ENCODE measurements at regions not wholly inside any gene's neighbourhood (a gene's known extent, or its start where the extent isn't known, plus 50 kb on each side); places are given as distances from the start of the nearest gene placed in this dataset.

- ATAC-seq (no peak), DNase-seq (ENCODE audit: low spot score) (no peak)
- Histone ChIP-seq H2AFZ (no peak overlapping the region), H3K27ac (ENCODE audit: low read depth) (no peak overlapping the region), H3K27me3 (ENCODE audit: insufficient read depth) (no peaks in the 10 kb centered on the region), H3K36me3 (ENCODE audit: insufficient read depth) (no peaks in the 10 kb centered on the region), H3K9me2 (ENCODE audit: insufficient read depth) (no peaks in the 10 kb centered on the region), H3K4me2 (no peak overlapping the region), H3K79me2 (replicated peaks; ENCODE audit: insufficient read depth) (no peaks in the 10 kb centered on the region), H3K4me1 (ENCODE audit: insufficient read depth) (peaks cover 18% of the 10 kb centered on the region), H3K4me3 (no peak overlapping the region), H4K20me1 (replicated peaks; ENCODE audit: insufficient read depth) (no peaks in the 10 kb centered on the region), H3F3A (replicated peaks; ENCODE audit: low read depth) (no peaks in the 10 kb centered on the region)
- no peak for TF ChIP-seq ZNF331 (CRISPR knock-in tag; IDR thresholded peaks at IDR 0.05; ENCODE audit: low read depth)
- Mint-ChIP-seq H3K27me3 (ENCODE audit: insufficient read depth, low read depth, poor library complexity) (no peaks in the 10 kb centered on the region), H3K4me1 (peaks cover 22% of the 10 kb centered on the region), H3K27ac (no peak overlapping the region), H3K36me3 (ENCODE audit: low read depth) (no peaks in the 10 kb centered on the region), H3K4me3 (no peak overlapping the region), H3K9me3 (no peaks in the 10 kb centered on the region)
Measured at GRCh38 chr10:57624066-57624465, 643.6 kb downstream of the IPMK start.

DNA sequence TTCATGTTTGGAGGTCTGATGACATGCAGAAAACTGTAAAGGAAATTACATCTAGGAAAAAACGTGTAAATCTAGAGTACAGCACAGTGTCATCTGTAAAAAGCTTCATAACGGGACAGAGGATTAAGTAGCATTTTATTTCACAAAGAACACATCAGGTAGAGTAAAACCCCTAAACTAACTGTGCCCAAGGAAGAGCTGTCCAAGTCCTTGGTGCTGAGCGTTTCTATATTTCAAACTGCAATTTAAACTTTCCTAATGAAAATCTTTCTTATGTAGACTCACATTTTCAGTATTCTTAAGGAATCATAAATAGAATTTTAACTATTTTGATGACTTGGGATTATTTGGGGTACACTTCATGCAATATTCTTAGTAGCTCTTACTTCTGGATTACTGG lies 646.2 kb downstream of the IPMK start:
- H3K27ac Mint-ChIP-seq: no peak overlapping the region
- no peaks in the 10 kb centered on the region for H3K27me3 Mint-ChIP-seq (ENCODE audit: insufficient read depth, low read depth, poor library complexity)
- H4K20me1 ChIP-seq (replicated peaks; ENCODE audit: insufficient read depth): no peaks in the 10 kb centered on the region
- peaks cover 4% of the 10 kb centered on the region; the same call in 2 of the 3 replicates for H3K4me1 Mint-ChIP-seq
- no peaks in the 10 kb centered on the region for H3F3A ChIP-seq (replicated peaks; ENCODE audit: low read depth)
- H2AFZ ChIP-seq: no peak overlapping the region
- H3K4me2 ChIP-seq: no peak overlapping the region
- TF ChIP-seq, protein P1, sequence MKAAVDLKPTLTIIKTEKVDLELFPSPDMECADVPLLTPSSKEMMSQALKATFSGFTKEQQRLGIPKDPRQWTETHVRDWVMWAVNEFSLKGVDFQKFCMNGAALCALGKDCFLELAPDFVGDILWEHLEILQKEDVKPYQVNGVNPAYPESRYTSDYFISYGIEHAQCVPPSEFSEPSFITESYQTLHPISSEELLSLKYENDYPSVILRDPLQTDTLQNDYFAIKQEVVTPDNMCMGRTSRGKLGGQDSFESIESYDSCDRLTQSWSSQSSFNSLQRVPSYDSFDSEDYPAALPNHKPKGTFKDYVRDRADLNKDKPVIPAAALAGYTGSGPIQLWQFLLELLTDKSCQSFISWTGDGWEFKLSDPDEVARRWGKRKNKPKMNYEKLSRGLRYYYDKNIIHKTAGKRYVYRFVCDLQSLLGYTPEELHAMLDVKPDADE (IDR thresholded peaks at IDR 0.05): no peak
- TF ChIP-seq POLR2AphosphoS5 (IDR thresholded peaks at IDR 0.05; ENCODE audit: low read depth): no peak
- no peak for TF ChIP-seq CREB1 (CRISPR knock-in tag; IDR thresholded peaks at IDR 0.05; ENCODE audit: low read depth)
- TF ChIP-seq, protein P2, sequence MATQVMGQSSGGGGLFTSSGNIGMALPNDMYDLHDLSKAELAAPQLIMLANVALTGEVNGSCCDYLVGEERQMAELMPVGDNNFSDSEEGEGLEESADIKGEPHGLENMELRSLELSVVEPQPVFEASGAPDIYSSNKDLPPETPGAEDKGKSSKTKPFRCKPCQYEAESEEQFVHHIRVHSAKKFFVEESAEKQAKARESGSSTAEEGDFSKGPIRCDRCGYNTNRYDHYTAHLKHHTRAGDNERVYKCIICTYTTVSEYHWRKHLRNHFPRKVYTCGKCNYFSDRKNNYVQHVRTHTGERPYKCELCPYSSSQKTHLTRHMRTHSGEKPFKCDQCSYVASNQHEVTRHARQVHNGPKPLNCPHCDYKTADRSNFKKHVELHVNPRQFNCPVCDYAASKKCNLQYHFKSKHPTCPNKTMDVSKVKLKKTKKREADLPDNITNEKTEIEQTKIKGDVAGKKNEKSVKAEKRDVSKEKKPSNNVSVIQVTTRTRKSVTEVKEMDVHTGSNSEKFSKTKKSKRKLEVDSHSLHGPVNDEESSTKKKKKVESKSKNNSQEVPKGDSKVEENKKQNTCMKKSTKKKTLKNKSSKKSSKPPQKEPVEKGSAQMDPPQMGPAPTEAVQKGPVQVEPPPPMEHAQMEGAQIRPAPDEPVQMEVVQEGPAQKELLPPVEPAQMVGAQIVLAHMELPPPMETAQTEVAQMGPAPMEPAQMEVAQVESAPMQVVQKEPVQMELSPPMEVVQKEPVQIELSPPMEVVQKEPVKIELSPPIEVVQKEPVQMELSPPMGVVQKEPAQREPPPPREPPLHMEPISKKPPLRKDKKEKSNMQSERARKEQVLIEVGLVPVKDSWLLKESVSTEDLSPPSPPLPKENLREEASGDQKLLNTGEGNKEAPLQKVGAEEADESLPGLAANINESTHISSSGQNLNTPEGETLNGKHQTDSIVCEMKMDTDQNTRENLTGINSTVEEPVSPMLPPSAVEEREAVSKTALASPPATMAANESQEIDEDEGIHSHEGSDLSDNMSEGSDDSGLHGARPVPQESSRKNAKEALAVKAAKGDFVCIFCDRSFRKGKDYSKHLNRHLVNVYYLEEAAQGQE (IDR thresholded peaks at IDR 0.05; ENCODE audit: unreplicated experiment): peak; percentile 67
- TF ChIP-seq, protein P3, sequence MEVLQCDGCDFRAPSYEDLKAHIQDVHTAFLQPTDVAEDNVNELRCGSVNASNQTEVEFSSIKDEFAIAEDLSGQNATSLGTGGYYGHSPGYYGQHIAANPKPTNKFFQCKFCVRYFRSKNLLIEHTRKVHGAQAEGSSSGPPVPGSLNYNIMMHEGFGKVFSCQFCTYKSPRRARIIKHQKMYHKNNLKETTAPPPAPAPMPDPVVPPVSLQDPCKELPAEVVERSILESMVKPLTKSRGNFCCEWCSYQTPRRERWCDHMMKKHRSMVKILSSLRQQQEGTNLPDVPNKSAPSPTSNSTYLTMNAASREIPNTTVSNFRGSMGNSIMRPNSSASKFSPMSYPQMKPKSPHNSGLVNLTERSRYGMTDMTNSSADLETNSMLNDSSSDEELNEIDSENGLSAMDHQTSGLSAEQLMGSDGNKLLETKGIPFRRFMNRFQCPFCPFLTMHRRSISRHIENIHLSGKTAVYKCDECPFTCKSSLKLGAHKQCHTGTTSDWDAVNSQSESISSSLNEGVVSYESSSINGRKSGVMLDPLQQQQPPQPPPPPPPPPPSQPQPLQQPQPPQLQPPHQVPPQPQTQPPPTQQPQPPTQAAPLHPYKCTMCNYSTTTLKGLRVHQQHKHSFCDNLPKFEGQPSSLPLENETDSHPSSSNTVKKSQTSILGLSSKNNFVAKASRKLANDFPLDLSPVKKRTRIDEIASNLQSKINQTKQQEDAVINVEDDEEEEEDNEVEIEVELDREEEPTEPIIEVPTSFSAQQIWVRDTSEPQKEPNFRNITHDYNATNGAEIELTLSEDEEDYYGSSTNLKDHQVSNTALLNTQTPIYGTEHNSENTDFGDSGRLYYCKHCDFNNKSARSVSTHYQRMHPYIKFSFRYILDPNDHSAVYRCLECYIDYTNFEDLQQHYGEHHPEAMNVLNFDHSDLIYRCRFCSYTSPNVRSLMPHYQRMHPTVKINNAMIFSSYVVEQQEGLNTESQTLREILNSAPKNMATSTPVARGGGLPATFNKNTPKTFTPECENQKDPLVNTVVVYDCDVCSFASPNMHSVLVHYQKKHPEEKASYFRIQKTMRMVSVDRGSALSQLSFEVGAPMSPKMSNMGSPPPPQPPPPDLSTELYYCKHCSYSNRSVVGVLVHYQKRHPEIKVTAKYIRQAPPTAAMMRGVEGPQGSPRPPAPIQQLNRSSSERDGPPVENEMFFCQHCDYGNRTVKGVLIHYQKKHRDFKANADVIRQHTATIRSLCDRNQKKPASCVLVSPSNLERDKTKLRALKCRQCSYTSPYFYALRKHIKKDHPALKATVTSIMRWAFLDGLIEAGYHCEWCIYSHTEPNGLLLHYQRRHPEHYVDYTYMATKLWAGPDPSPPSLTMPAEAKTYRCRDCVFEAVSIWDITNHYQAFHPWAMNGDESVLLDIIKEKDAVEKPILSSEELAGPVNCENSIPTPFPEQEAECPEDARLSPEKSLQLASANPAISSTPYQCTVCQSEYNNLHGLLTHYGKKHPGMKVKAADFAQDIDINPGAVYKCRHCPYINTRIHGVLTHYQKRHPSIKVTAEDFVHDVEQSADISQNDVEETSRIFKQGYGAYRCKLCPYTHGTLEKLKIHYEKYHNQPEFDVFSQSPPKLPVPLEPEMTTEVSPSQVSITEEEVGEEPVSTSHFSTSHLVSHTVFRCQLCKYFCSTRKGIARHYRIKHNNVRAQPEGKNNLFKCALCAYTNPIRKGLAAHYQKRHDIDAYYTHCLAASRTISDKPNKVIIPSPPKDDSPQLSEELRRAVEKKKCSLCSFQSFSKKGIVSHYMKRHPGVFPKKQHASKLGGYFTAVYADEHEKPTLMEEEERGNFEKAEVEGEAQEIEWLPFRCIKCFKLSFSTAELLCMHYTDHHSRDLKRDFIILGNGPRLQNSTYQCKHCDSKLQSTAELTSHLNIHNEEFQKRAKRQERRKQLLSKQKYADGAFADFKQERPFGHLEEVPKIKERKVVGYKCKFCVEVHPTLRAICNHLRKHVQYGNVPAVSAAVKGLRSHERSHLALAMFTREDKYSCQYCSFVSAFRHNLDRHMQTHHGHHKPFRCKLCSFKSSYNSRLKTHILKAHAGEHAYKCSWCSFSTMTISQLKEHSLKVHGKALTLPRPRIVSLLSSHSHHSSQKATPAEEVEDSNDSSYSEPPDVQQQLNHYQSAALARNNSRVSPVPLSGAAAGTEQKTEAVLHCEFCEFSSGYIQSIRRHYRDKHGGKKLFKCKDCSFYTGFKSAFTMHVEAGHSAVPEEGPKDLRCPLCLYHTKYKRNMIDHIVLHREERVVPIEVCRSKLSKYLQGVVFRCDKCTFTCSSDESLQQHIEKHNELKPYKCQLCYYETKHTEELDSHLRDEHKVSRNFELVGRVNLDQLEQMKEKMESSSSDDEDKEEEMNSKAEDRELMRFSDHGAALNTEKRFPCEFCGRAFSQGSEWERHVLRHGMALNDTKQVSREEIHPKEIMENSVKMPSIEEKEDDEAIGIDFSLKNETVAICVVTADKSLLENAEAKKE (CRISPR knock-in tag; IDR thresholded peaks at IDR 0.05): no peak
- TF ChIP-seq, protein P4, sequence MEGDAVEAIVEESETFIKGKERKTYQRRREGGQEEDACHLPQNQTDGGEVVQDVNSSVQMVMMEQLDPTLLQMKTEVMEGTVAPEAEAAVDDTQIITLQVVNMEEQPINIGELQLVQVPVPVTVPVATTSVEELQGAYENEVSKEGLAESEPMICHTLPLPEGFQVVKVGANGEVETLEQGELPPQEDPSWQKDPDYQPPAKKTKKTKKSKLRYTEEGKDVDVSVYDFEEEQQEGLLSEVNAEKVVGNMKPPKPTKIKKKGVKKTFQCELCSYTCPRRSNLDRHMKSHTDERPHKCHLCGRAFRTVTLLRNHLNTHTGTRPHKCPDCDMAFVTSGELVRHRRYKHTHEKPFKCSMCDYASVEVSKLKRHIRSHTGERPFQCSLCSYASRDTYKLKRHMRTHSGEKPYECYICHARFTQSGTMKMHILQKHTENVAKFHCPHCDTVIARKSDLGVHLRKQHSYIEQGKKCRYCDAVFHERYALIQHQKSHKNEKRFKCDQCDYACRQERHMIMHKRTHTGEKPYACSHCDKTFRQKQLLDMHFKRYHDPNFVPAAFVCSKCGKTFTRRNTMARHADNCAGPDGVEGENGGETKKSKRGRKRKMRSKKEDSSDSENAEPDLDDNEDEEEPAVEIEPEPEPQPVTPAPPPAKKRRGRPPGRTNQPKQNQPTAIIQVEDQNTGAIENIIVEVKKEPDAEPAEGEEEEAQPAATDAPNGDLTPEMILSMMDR (conservative IDR thresholded peaks at IDR 0.05; ENCODE audit: low read depth in 2 of 2): no peak
- no peak for TF ChIP-seq EZH2 (IDR thresholded peaks at IDR 0.05; ENCODE audit: low read depth, unreplicated experiment)
- TF ChIP-seq JUNB (IDR thresholded peaks at IDR 0.05; ENCODE audit: unreplicated experiment): no peak
- TF ChIP-seq ZNF331 (CRISPR knock-in tag; IDR thresholded peaks at IDR 0.05; ENCODE audit: low read depth): no peak
- no peak overlapping the region for H3K4me3 ChIP-seq
- no peak overlapping the region for H3K27ac ChIP-seq (ENCODE audit: low read depth)
- no peaks in the 10 kb centered on the region for H3K79me2 ChIP-seq (replicated peaks; ENCODE audit: insufficient read depth)
- no peak for ATAC-seq
- no peaks in the 10 kb centered on the region for H3K9me3 Mint-ChIP-seq
- no peaks in the 10 kb centered on the region for H3K36me3 Mint-ChIP-seq (ENCODE audit: low read depth)
- H3K9me2 ChIP-seq (ENCODE audit: insufficient read depth): no peaks in the 10 kb centered on the region
- H3K27me3 ChIP-seq (ENCODE audit: insufficient read depth): no peaks in the 10 kb centered on the region
- H3K4me3 Mint-ChIP-seq: no peak overlapping the region
- peaks cover under 1% of the 10 kb centered on the region for H3K4me1 ChIP-seq (ENCODE audit: insufficient read depth)
- no peaks in the 10 kb centered on the region for H3K36me3 ChIP-seq (ENCODE audit: insufficient read depth)
- DNase-seq (ENCODE audit: low spot score): no peak
